HG02973 (cell line): ENCODE measurements at regions not wholly inside any gene's neighbourhood (a gene's known extent, or its start where the extent isn't known, plus 50 kb on each side); places are given as distances from the start of the nearest gene placed in this dataset.
"Not testable (repeated sequence)": the region's sequence is repeated elsewhere in the genome, so short reads cannot be mapped to it uniquely, and the experiment has no call there.

ENCODE experiments used
- ATAC-seq: cut with Tn5 transposase; IDR thresholded peaks from one replicate; pipeline ENCODE4 v1.9.1; 2021; ENCODE audit warnings: moderate library complexity; ENCODE audit not compliant: unreplicated experiment

DNA sequence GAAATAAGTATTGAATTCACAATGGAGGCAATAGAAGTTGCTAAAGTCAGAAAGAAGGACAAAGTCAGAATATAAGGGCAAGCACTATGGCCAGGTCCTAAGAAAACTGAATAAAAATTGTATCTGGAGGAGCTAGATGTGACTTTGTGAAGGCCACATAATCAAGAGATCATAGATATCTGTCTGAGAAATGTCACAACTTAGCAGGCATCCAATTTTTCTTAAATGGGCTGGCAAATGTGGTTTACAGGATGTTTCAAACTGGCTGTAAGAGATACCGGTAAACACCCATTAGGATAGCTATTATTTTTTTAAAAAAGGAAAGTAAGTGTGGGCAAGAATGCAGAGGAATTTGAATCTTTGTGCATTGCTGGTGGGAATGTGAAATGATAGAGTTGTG is 303.1 kb upstream of the CHORDC1 start:
- no peak for ATAC-seq

DNA sequence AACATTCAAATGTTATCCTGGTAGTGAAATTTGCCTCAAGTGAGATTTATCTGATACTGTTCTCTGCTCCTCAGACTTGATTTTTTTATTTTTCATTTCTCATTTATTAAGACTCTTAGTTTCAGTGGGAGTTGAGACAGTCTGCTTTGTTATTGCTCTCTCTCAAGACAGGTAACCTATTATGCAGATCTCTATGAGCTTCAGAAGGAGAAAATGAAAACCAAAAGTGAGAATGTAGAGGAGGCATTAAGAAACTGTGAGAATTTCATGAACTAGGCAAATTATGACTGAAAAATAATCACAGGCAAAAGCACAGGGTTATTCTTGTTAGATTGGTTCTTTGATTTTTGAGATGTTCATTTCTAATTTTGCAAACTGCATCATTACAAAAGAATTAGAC is 290.0 kb upstream of the CHORDC1 start:
- ATAC-seq = peak; percentile 70

DNA sequence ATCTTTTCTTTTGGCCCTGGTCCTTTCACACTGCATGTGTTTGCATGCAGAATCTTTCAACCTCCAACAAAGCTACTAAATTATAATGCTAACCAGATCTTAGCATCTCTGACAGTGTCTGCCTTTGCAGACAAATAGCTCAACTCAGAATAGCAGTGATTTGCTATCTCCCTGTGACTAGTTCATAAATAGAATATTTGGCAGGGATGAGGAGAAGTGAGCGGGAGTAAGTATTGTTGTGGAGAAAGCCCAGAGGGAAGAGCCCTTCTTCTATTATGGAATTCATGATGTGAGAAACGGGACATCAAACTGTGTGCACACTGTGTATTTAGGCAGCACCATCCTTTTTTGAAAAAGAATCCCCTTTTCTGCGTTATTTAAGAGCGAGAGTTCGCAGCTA is 288.0 kb upstream of the CHORDC1 start:
- ATAC-seq = no peak

DNA sequence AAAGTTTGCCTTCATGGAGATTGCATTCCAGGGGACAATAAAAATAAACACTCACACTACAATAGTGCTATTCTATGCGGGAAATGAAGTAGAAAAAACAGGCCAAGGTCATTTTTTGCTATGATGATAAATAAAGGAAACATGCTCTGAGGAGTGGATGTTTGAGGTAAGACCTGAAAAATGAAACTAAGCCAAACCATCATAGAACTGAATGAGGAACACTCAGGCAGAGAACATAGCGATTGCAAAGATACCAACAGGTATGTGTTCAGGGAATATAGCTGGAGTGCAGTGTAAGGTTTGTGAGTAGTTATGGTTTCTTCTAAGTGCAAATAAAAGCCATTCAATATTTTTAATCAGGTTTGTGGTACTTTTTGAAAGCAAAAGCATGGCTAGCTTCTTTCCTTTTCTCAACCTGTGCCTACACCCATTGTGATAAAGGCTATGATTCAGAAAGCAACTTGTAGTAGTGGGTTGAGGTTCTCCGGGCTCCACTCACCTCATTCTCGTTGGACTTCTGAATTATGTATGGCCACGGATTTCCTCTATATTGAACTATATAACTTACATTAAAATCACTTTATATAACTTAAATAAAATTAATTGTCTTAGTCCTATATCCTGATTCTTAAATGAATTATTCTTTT is 278.2 kb upstream of the CHORDC1 start:
- ATAC-seq = no peak

DNA sequence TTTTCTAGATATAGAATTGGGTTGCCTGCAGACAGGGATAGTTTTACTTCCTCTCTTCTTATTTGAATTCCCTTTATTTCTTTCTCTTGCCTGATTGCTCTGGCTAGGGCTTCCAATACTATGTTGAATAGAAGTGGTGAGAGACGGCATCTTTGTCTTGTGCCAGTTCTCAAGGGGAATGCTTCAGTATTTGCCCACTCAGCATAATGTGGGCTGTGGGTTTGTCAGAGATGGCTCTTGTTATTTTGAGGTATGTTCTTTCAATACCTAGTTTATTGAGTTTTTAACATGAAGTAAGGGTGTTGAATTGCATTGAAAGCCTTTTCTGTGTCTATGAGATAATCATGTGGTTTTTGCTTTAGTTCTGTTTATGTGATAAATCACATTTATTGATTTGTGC is 273.9 kb upstream of the CHORDC1 start:
- no peak for ATAC-seq

DNA sequence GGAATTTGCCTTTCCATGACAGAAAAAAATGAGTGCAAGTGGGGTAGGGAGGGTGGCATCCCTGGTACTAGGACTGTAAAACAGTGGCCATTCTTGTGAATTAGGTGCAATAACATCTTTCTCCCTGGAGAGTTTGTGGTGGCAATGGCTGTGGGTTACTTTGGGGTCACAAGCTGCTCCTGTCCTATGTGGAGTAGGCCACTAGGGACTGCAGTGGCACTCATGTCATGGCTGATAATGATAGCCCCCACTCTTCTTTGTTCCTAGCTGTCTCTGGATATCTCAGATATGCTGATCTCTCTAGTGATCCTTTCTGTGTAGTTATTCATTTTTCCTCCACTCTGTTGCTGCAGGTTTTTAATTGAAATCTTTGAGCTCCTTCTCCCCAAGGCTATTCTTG is 270.5 kb upstream of the CHORDC1 start:
- no peak for ATAC-seq

DNA sequence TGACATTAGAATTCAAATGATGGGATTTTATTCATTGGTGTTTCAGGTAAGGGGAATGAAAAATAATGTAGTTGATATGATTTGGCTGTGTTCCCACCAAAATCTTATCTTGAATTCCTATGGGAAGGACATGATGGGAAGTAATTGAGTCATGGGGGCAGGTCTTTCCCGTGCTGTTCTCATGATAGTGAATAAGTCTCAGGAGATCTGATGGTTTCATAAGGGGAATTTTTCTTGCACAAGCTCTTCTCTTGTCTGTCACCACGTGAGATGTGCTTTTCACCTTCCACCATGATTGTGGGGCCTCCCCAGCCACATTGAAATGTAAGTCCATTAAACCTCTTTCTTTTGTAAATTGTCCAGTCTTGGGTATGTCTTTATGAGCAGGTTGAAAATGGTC is 268.6 kb upstream of the CHORDC1 start:
- no peak for ATAC-seq

DNA sequence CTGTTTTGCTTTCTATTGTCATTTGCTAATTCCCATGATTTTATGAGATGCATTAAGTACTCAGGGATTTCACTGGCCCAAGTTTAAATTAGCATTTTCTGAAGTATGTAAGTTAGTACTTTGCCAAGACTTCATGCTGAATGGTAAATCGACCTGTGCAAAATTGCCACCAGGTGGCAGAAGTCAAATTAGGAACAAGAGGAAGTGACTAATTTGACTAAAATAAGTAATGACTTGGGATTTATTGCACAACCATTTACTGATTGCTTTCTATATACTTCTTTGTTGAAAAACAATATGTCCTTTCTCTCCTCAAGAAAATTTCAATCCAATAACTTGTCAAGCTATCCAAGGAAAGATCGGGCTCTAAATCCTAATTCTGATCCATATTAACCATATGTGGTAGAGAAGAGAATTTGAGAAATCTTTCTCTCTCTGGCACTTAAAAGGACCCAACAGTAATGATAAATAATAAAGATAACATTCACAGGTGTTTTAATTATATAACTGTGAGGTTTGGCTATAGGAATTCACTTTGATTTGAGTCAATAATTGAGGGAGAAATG is 253.7 kb upstream of the CHORDC1 start:
- peak; percentile 73 for ATAC-seq

DNA sequence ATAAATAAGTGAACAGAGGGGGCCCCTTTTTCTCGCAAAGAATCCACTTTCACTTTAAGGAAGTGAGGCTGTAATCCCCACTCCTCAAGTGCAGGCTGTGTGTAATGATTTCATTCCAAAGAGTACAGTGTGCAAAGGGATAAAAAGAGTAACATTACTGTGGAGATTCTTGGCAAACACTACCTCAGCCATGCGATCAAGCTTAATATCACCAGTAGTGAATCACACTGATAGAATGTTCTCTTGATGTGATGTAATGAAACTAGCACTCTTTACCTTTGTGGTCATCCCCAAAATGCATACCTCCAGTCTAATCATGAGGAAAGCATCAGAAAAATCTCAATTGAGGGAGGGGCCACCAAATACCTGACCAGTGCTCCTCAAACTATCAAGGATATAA is 246.1 kb upstream of the CHORDC1 start:
- no peak for ATAC-seq

DNA sequence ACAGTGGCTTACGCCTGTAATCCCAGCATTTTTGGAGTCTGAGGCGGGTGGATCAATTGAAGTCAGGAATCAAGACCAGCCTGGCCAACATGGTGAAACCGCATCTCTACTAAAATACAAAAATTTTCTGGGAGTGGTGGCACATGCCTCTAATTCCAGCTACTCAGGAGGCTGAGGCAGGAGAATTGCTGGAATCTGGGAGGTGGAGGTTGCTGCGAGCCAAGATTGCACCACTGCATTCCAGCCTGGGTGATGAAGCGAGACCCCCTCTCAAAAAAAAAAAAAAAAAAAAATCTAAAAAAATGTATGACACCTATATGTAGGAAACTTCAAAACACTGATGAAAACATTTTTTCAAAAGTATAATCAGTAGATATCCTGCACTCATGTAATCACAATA is 242.7 kb upstream of the CHORDC1 start:
- no peak for ATAC-seq

DNA sequence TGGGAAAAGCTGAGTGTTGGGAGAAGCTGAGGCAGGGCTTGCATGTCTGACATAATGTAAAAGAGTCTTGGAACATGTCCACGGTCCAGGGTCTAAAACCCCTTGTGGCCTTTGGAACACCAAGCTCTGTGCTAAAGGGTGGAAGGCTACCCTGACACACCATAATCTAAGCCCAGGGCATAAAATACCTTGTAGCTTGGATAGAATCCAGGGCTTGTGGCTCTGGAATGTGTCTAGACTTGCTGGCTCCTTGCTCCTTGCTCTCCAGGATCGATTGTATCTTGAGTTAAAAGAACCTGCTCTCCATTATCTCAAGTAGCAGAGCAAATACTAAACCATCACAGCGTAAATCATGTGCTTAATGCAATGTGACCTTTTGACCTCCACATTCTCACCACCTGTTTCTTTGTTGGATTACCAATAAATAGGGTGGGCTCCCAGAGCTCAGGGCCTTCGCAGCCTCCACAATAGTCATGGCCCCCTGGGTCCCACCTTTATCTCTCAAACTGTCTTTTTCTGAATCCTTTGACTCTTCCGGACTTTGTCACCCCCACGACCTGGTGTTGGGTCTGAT is 232.6 kb upstream of the CHORDC1 start:
- ATAC-seq = not testable (repeated sequence)

DNA sequence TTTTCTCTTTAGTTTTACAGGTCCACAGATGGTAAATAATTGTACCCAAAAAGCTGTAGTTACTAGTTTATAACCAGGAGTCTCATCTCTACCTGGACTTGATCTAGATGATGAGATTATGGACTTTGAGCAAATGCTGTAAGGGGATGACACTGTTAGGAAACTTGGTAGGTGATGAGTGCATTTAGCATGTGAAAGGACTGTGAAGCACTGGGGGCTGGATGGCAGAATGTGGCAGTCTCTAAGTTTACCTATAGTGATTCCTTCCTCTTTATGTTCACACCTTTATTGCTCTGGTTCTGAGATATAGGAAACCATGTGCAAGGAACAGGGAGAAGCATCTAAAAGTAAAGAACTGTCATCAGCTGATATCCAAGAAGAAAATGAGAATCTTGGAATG is 230.7 kb upstream of the CHORDC1 start:
- ATAC-seq = no peak

DNA sequence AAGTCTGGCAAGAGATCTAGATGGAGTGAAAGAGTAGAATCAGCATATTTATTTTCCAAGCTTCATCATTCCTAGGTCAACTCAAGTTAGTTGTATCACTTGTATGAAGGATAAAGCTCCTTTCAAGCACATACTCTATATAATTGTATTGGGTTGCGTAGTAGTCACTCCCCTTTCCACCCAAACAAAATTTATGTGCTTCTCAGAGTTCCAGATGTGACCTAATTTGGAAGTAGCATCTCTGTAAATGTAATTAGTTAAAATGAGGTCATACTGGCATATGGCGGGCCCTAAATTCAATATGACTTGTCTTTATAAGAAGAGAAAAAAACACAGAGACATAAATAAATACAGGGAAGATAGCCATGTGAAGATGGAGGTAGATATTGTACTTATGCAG is 226.8 kb upstream of the CHORDC1 start:
- no peak for ATAC-seq

DNA sequence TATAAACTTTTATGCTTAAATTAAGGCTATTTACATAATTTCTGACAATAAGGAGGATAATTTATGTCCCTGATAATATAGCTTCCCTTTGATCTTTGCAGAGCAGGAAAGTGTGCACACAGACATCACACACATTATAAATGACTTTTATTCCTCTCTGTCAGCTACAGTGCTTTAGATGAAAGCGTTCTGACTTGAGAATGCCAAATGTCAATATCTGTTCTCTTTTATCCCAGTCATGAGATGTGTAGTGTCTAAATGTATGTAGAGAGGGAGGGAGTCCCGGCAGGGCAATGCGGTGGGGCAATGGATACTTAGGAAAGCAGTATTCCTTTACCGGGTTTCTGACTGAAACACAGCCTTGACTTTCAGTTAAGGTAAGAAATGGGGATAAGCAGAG is 225.4 kb upstream of the CHORDC1 start:
- no peak for ATAC-seq

DNA sequence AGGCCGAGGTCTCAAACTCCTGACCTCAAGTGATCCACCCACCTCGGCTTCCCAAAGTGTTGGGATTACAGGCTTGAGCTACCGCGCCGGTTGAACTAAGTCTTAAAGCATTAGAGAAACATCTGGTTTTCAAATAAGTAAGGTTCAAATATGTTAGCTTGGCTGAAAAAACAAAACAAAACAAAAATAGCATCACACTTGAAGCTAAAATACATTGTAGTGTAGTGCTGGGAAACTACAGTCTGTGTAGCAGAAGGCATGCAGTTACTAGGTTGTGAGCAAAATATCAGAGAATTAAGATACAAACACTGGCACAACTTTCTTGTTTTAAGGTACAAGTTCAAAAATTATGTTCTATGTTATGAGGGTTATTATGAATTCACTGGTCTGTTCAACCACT is 224.8 kb upstream of the CHORDC1 start:
- ATAC-seq = no peak

DNA sequence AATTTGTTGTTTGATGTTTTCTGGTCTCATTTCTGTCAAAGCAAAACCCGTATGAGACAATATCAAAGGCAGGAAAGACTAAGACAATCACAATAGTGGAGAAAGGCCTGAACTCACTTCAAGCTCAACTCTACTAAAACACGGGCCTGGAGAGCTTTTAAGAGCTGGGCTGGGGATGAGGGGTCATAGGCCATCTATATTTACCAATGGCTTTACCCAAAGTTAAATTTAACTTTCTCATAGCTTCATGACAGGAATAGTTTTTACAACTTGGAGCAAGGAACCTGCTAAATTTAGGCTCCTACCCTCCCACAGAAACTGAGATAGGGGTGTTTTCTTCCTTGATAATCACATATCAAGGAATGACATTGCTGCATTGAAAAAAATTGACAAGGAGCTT is 223.4 kb upstream of the CHORDC1 start:
- ATAC-seq = no peak

DNA sequence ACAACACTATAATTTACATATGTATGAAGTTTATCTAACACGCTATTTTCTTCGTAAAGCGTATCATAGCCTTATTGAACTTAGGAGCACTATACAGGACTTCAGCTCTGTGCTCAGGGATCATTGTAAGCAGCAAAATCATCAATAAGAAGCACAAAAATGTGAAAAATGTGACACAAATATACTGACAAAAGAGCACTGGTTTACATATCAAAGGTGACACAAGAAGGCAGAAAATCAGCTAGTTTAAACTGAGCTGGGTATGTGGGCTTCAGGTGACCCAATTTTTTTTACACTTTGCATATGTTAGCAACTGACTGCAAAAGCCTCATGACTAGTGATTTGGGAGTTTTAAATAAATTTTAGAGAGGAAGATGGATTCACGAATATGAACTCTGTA is 215.2 kb upstream of the CHORDC1 start:
- no peak for ATAC-seq

DNA sequence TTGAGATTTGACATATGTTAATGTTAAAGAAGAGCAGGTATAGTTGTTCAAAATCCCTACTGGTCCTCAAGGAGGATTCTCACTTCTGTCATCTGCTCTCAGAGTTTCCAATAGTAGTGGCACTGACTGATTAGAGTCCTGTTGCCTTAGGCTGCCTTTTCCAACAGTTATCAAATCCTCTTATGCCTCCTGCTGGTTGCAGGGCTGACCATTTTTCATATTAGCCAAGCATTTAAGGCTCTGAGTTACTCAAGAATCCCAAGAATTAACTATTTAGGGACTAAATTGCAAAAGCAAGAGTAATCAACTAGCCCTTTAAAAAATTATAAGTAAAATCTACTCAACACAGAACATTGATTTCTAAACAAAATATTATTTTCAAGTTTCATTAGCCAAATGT is 212.0 kb upstream of the CHORDC1 start:
- no peak for ATAC-seq

DNA sequence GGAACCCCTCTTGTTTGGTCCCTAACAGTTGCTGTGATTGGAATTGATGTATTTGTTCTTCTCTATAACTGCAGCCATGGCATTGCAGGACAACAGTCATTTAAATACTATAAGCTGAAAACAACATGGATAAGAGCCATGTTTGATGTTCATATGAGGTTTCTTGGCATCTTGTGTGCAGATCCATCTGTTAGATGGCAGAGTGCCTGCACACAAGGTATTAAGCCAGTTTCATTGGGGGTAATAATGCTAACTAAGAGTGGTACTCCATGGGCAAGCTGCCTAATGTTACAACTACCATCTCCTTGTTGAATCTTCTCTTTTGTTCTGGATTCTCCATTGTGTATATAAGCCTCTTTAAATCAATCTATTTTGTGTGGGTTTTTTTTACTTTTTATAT is 206.0 kb upstream of the CHORDC1 start:
- ATAC-seq = no peak

DNA sequence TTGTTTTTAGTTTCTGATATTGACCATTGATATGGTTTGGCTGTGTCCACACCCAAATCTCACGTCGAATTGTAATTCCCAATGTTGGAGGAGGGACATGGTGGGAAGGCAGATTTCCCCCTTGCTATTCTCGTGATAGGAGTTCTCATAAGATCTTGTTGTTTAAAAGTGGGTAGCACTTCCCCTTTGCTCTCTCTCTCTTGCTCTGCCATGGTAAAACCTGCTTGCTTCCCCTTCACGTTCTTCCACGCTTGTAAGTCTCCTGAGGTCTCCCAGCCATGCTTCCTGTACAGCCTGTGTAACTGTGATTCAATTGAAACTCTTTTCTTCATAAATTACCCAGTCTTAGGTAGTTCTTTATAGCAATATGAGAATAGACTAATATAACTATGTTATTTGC is 203.6 kb upstream of the CHORDC1 start:
- ATAC-seq = no peak

DNA sequence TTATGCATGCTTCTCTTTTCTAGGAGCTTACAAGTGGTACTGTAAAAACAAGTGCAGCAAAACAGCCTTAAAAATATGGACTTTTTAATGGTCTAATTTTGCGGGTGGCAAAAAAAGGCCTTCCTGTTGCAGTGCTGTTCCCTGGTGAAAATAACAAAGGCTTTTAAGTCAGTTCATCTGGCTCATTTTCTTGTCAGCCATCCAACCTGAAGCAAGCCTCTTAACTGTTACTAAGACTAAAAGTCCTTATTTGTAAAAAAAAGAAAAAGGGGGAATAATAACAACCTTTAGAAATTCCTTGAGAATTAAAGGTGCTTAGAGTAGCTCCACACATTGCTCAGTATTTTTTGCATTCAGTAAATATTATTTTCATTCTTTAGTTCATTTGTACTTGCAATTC is 200.5 kb upstream of the CHORDC1 start:
- no peak for ATAC-seq

DNA sequence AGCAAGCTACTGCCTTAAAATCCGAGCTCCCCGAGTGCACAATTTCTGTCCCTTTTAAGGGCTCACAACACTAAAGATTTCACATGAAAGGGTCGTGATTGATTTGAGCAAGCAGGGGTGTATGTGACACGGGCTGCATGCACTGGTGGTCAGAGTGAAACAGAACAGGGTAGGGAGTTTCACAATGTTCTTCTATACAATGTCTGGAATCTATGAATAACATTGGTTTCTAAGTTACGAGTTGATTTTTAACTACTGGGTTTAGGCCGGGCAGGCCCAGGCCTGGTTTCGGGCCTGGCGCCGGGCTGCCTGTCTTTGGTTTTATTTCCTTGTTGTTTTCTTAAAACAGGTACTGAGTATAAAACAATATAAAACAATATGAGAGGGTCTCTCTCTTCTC is 199.9 kb upstream of the CHORDC1 start:
- ATAC-seq = not testable (repeated sequence)

DNA sequence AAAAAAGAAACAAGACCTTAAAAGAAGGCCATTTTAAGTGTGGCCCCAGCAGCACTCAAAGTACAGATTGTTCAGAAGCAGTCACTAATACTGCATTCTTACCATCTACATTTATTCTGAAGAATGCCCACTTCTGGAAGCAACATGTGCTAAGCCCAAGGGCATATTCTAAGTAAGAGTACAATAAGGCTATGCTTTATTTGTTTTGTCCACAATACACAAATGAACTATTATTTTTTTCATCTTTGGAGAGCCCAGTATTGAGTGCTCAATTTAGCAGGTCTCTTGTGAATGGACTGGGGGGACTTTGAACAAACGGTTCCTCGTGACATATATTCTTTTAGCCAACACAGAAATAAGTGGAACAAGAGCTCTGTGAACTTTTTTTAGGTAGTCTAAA is 191.4 kb upstream of the CHORDC1 start:
- no peak for ATAC-seq
